Endothelial cell of umbilical vein (primary cell): ENCODE measurements at regions not wholly inside any gene's neighbourhood (a gene's known extent, or its start where the extent isn't known, plus 50 kb on each side); places are given as distances from the start of the nearest gene placed in this dataset.

Source experiments
- BruUV-seq: library from RNA; stranded (reverse); fragments of 400-500 nt; replicated peaks from 2 replicates; lab custom pipeline; 2021; lab: Mats Ljungman, UMichigan
- CTCF ChIA-PET: fragments of 300-600, 350-600 bp; sonication (Branson Sonifier 250); formaldehyde crosslinking; loops from one replicate; lab custom pipeline; 2021; ENCODE audit warnings: antibody characterized with exemption, inconsistent platforms; lab: Charles Lee
- POLR2A ChIA-PET: fragments of 300-600, 350-600 bp; sonication (Branson Sonifier 250); formaldehyde crosslinking; loops from one replicate; lab custom pipeline; 2021; ENCODE audit warnings: antibody characterized with exemption, inconsistent platforms; lab: Charles Lee
- DNase-seq: peaks from one replicate; pipeline ENCODE4 v3.0.0-alpha.2; 2011; ENCODE audit warnings: low read depth, low spot score
- FAIRE-seq: peaks from 2 replicates; lab custom pipeline; 2011; peaks lifted over from hg19 to GRCh38; lab: Jason Lieb, UNC
- H2AFZ ChIP-seq: 2 replicates; pipeline ENCODE4 v1.6.0; 2012; ENCODE audit warnings: low read depth, low read length, control low read depth, inconsistent platforms
- H3K27ac ChIP-seq: 2 replicates; pipeline ENCODE4 v1.5.1; 2011; ENCODE audit warnings: low read depth, mild to moderate bottlenecking, control low read depth, low read length, moderate library complexity; ENCODE audit not compliant: insufficient read depth
- H3K27me3 ChIP-seq, 2 experiments: 2 replicates each; pipeline versions ENCODE4 v1.6.0 to v1.6.1; 2011; ENCODE audit warnings: low read length in 2 of 2, mixed read lengths in 1 of 2; ENCODE audit not compliant: control insufficient read depth in 2 of 2, insufficient read depth in 2 of 2
- H3K36me3 ChIP-seq, 2 experiments: 2 replicates in 1 of 2; 3 replicates in 1 of 2; pipeline ENCODE4 v1.5.1; 2011; ENCODE audit warnings: low read length in 2 of 2, mild to moderate bottlenecking in 1 of 2, moderate library complexity in 1 of 2; ENCODE audit not compliant: control insufficient read depth in 2 of 2, insufficient read depth in 2 of 2; ENCODE audit errors: extremely low read depth in 1 of 2
- H3K4me1 ChIP-seq: 3 replicates; pipeline ENCODE4 v1.5.1; 2011; ENCODE audit warnings: mild to moderate bottlenecking, low read length; ENCODE audit not compliant: control insufficient read depth, insufficient read depth; ENCODE audit errors: extremely low read depth
- H3K4me2 ChIP-seq: 2 replicates; pipeline ENCODE4 v1.6.1; 2011; ENCODE audit warnings: low read length, control low read depth, mixed read lengths; ENCODE audit not compliant: insufficient read depth
- H3K4me3 ChIP-seq, 3 experiments: fragments of 200-600 bp in 1 of 3; sonication (generic), shearing (Covaris generic) in 1 of 3; replicated peaks in 1 of 3; 2 replicates each; pipeline ENCODE4 v1.5.1; 2011 to 2016; ENCODE audit warnings: control low read depth in 3 of 3, low read length in 3 of 3, mild to moderate bottlenecking in 2 of 3, inconsistent platforms in 1 of 3, low read depth in 1 of 3, moderate library complexity in 1 of 3; ENCODE audit not compliant: insufficient read depth in 1 of 3
- H3K79me2 ChIP-seq: 2 replicates; pipeline ENCODE4 v1.6.0; 2012; ENCODE audit warnings: low read length, inconsistent platforms; ENCODE audit not compliant: control insufficient read depth, insufficient read depth
- H3K9ac ChIP-seq: replicated peaks from 2 replicates; pipeline ENCODE3; 2011; ENCODE audit warnings: low read length, control low read depth; ENCODE audit not compliant: insufficient read depth; ENCODE audit errors: extremely low read depth
- H3K9me1 ChIP-seq: replicated peaks from 3 replicates; pipeline ENCODE4 v1.6.0; 2011; ENCODE audit warnings: mild to moderate bottlenecking, low read length; ENCODE audit not compliant: control insufficient read depth, insufficient read depth; ENCODE audit errors: extremely low read depth
- H3K9me3 ChIP-seq: replicated peaks from 2 replicates; pipeline ENCODE4 v1.5.1; 2012; ENCODE audit warnings: low read length, inconsistent platforms; ENCODE audit not compliant: control insufficient read depth, insufficient read depth
- H4K20me1 ChIP-seq: replicated peaks from 2 replicates; pipeline ENCODE3; 2011; ENCODE audit warnings: mild to moderate bottlenecking, low read length; ENCODE audit not compliant: control insufficient read depth, insufficient read depth; ENCODE audit errors: extremely low read depth
- EZH2 ChIP-seq: IDR thresholded peaks from 2 replicates; pipeline ENCODE4 v1.6.1; 2012; ENCODE audit warnings: borderline replicate concordance, low read depth, mild to moderate bottlenecking, moderate library complexity, low read length, inconsistent platforms; ENCODE audit not compliant: severe bottlenecking
- FOS ChIP-seq: IDR thresholded peaks from 2 replicates; pipeline ENCODE4 v1.6.1; 2011; ENCODE audit warnings: mild to moderate bottlenecking, low read length, moderate library complexity, borderline replicate concordance; ENCODE audit not compliant: insufficient read depth
- GATA2 ChIP-seq: IDR thresholded peaks from 2 replicates; pipeline ENCODE4 v1.7.0; 2011; ENCODE audit warnings: low read depth, mild to moderate bottlenecking, moderate library complexity, mixed read lengths, low read length; ENCODE audit not compliant: insufficient read length, insufficient read depth
- JUN ChIP-seq: IDR thresholded peaks from 2 replicates; pipeline ENCODE4 v1.6.1; 2011; ENCODE audit warnings: borderline replicate concordance, low read depth; ENCODE audit not compliant: insufficient read length, insufficient read depth
- MYC ChIP-seq: IDR thresholded peaks from one replicate; pipeline ENCODE4 v1.6.1; 2011; ENCODE audit warnings: mild to moderate bottlenecking, low read depth, low read length
- POLR2A ChIP-seq: IDR thresholded peaks from 2 replicates; pipeline ENCODE4 v1.6.1; 2012; ENCODE audit warnings: low read depth, mild to moderate bottlenecking, control low read depth, low read length
- POLR2AphosphoS5 ChIP-seq: IDR thresholded peaks from 2 replicates; pipeline ENCODE4 v1.6.1; 2012; ENCODE audit warnings: low read depth, mild to moderate bottlenecking, control low read depth, low read length, moderate library complexity; ENCODE audit not compliant: insufficient read depth
- dilution Hi-C: fragments of 300-500 bp; cut with MboI; formaldehyde crosslinking; loops from one replicate; pipeline ENCODE4 v1.15.0; 2019; ENCODE audit warnings: low sequenced_read_pairs; ENCODE audit not compliant: extremely low pct_ligation_motif_present
- intact Hi-C: fragments of 100-400 bp; cut with micrococcal nuclease; formaldehyde crosslinking; loops from one replicate; pipeline ENCODE4 v1.10.0; 2022
- TF ChIP-seq, protein P1 (sequence below), 2 donors: IDR thresholded peaks; 1 replicate in 1 of 2; 2 replicates in 1 of 2; pipeline ENCODE4 v1.5.1; 2011; ENCODE audit warnings: low read length in 2 of 2, mild to moderate bottlenecking in 2 of 2, moderate library complexity in 2 of 2, control low read depth in 1 of 2, inconsistent platforms in 1 of 2, low read depth in 1 of 2; ENCODE audit not compliant: insufficient read depth in 1 of 2; ENCODE audit errors: extremely low read depth in 1 of 2
- TF ChIP-seq, protein P2 (sequence below): IDR thresholded peaks from 2 replicates; pipeline ENCODE4 v1.6.1; 2011; ENCODE audit not compliant: insufficient read depth, insufficient read length

DNA sequence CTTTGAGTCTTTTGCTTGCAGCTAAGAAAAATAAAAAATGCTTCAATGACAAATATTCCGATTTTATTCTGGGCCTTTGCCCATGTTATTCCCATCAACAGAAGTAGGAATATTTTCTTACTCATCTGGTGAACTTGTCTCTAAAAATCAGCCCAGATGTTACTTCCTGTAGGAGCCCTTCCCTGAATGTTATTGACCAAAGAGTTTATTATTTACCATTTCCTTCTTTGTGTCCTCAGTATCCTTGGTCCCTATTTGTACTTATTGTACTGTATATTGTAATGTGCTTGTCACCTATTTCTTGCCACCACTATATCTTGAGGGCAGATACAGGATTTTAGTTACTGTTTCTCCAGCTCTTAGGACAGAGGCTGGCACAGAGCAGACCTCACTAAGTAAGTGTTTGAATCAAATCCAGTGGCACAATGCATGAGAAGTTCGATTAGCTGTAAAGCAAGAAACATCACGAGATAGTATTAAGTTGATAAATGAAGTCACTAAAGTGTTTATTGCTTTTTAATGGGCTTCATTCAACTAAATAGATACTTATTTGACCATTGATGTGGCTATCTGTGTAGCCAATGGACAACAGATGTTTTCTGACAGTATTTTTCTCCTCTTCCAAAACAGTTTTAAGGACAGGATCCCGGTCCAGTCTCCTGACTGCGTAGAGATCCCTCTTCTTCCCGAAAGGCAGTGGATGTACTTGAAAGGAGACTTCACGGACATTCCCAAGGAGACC lies 109.1 kb downstream of the DDX1 start:
- Histone ChIP-seq H3K9ac (no peak overlapping the region), H3K27ac (no peak overlapping the region), H3K27me3 (no peaks in the 10 kb centered on the region), H3K9me1 (no peaks in the 10 kb centered on the region), H3K9me3 (no peaks in the 10 kb centered on the region), H2AFZ (no peak overlapping the region), H3K4me3 (no peak overlapping the region), H3K79me2 (no peaks in the 10 kb centered on the region), H4K20me1 (no peaks in the 10 kb centered on the region), H3K4me2 (no peak overlapping the region), H3K36me3 (no peaks in the 10 kb centered on the region), H3K4me1 (peaks cover 22% of the 10 kb centered on the region)
- no peak for DNase-seq
- TF ChIP-seq MYC (no peak), FOS (no peak), POLR2A (no peak), GATA2 (no peak), POLR2AphosphoS5 (no peak), EZH2 (no peak), JUN (no peak)
- TF ChIP-seq, protein P1, sequence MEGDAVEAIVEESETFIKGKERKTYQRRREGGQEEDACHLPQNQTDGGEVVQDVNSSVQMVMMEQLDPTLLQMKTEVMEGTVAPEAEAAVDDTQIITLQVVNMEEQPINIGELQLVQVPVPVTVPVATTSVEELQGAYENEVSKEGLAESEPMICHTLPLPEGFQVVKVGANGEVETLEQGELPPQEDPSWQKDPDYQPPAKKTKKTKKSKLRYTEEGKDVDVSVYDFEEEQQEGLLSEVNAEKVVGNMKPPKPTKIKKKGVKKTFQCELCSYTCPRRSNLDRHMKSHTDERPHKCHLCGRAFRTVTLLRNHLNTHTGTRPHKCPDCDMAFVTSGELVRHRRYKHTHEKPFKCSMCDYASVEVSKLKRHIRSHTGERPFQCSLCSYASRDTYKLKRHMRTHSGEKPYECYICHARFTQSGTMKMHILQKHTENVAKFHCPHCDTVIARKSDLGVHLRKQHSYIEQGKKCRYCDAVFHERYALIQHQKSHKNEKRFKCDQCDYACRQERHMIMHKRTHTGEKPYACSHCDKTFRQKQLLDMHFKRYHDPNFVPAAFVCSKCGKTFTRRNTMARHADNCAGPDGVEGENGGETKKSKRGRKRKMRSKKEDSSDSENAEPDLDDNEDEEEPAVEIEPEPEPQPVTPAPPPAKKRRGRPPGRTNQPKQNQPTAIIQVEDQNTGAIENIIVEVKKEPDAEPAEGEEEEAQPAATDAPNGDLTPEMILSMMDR (IDR thresholded peaks at IDR 0.05; ENCODE audit: extremely low read depth in 1 of 2, insufficient read depth in 1 of 2, low read depth in 1 of 2, low read length in 2 of 2) = no peak
- TF ChIP-seq, protein P2, sequence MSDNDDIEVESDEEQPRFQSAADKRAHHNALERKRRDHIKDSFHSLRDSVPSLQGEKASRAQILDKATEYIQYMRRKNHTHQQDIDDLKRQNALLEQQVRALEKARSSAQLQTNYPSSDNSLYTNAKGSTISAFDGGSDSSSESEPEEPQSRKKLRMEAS = no peak
- intact Hi-C loops = no loop called here
- FAIRE-seq = no peak
- no TSS peak for BruUV-seq
- CTCF ChIA-PET = no interaction called here
- POLR2A ChIA-PET = no interaction called here
- dilution Hi-C loops = no loop called here
